Astrocyte (in vitro differentiated cells and primary cell): ENCODE measurements at regions not wholly inside any gene's neighbourhood (a gene's known extent, or its start where the extent isn't known, plus 50 kb on each side); places are given as distances from the start of the nearest gene placed in this dataset.

Experiments
- DNase-seq: peaks from one replicate; pipeline ENCODE4 v3.0.0-alpha.2; 2010; ENCODE audit warnings: low read depth
- FAIRE-seq: peaks from 2 replicates; lab custom pipeline; 2011; peaks lifted over from hg19 to GRCh38; lab: Jason Lieb, UNC
- H2AFZ ChIP-seq: 2 replicates; pipeline ENCODE4 v1.6.0; 2012; ENCODE audit warnings: low read depth, low read length, inconsistent platforms
- H3K27ac ChIP-seq: 2 replicates; pipeline ENCODE4 v1.5.1; 2011; ENCODE audit warnings: low read depth, low read length, inconsistent platforms
- H3K27me3 ChIP-seq: 2 replicates; pipeline ENCODE4 v1.6.0; 2011; ENCODE audit warnings: low read length, inconsistent platforms; ENCODE audit not compliant: insufficient read depth
- H3K36me3 ChIP-seq: 2 replicates; pipeline ENCODE4 v1.5.1; 2011; ENCODE audit warnings: low read length, inconsistent platforms; ENCODE audit not compliant: insufficient read depth
- H3K4me1 ChIP-seq: 2 replicates; pipeline ENCODE4 v1.5.1; 2011; ENCODE audit warnings: low read length, inconsistent platforms; ENCODE audit not compliant: insufficient read depth
- H3K4me2 ChIP-seq: 2 replicates; pipeline ENCODE4 v1.6.0; 2012; ENCODE audit warnings: low read length, inconsistent platforms
- H3K4me3 ChIP-seq: 2 replicates; pipeline ENCODE4 v1.5.1; 2011; ENCODE audit warnings: low read depth, mild to moderate bottlenecking, low read length, inconsistent platforms; ENCODE audit not compliant: insufficient read depth
- H3K79me2 ChIP-seq: 2 replicates; pipeline ENCODE4 v1.6.0; 2012; ENCODE audit warnings: mild to moderate bottlenecking, low read length, inconsistent platforms; ENCODE audit not compliant: insufficient read depth
- H3K9ac ChIP-seq: 2 replicates; pipeline ENCODE4 v1.6.0; 2012; ENCODE audit warnings: mild to moderate bottlenecking, low read length, inconsistent platforms
- H3K9me3 ChIP-seq: 2 replicates; pipeline ENCODE4 v1.5.1; 2012; ENCODE audit warnings: low read depth, mild to moderate bottlenecking, low read length, inconsistent platforms; ENCODE audit not compliant: insufficient read depth
- H4K20me1 ChIP-seq: 2 replicates; pipeline ENCODE4 v1.6.0; 2012; ENCODE audit warnings: low read length, inconsistent platforms; ENCODE audit not compliant: insufficient read depth
- H3K27ac Mint-ChIP-seq: one replicate; pipeline ENCODE4 v1.8.0; 2021; ENCODE audit warnings: mild to moderate bottlenecking, mixed read lengths; ENCODE audit not compliant: unreplicated experiment
- H3K27me3 Mint-ChIP-seq: one replicate; pipeline ENCODE4 v1.8.0; 2021; ENCODE audit warnings: low read depth, mixed read lengths; ENCODE audit not compliant: unreplicated experiment
- H3K36me3 Mint-ChIP-seq: one replicate; pipeline ENCODE4 v1.8.0; 2021; ENCODE audit warnings: low read depth, mixed read lengths; ENCODE audit not compliant: unreplicated experiment
- H3K4me1 Mint-ChIP-seq: one replicate; pipeline ENCODE4 v1.8.0; 2021; ENCODE audit warnings: low read depth, mixed read lengths; ENCODE audit not compliant: unreplicated experiment
- H3K4me3 Mint-ChIP-seq: one replicate; pipeline ENCODE4 v1.8.0; 2021; ENCODE audit warnings: mild to moderate bottlenecking, moderate library complexity, mixed read lengths; ENCODE audit not compliant: unreplicated experiment
- H3K9me3 Mint-ChIP-seq: one replicate; pipeline ENCODE4 v1.8.0; 2021; ENCODE audit warnings: mild to moderate bottlenecking, mixed read lengths; ENCODE audit not compliant: unreplicated experiment
- CTCF ChIP-seq: IDR thresholded peaks from 2 replicates; pipeline ENCODE4 v1.5.1; 2011; ENCODE audit warnings: low read depth, mild to moderate bottlenecking, inconsistent platforms, low read length, moderate library complexity; ENCODE audit not compliant: insufficient read depth
- EZH2 ChIP-seq: IDR thresholded peaks from 2 replicates; pipeline ENCODE4 v1.6.1; 2012; ENCODE audit warnings: mild to moderate bottlenecking, low read length, inconsistent platforms; ENCODE audit not compliant: insufficient read depth

GRCh38 chr10:105992928-105993327, 1171.6 kb downstream of the SORCS1 start:
- Mint-ChIP-seq H3K4me3 (no peak overlapping the region), H3K27me3 (no peaks in the 10 kb centered on the region), H3K9me3 (peaks cover 1% of the 10 kb centered on the region), H3K4me1 (no peaks in the 10 kb centered on the region), H3K36me3 (no peaks in the 10 kb centered on the region), H3K27ac (no peak overlapping the region)
- H3K9me3 ChIP-seq, result no peaks in the 10 kb centered on the region
- DNase-seq, result no peak
- no peak for FAIRE-seq
- H2AFZ ChIP-seq, result no peak overlapping the region
- no peak overlapping the region for H3K9ac ChIP-seq
- no peak overlapping the region for H3K27ac ChIP-seq
- no peaks in the 10 kb centered on the region for H3K79me2 ChIP-seq
- no peak overlapping the region for H3K4me3 ChIP-seq
- no peak overlapping the region for H3K4me2 ChIP-seq
- H3K36me3 ChIP-seq, result no peaks in the 10 kb centered on the region
- no peaks in the 10 kb centered on the region for H3K27me3 ChIP-seq
- TF ChIP-seq CTCF (no peak), EZH2 (no peak)
- no peaks in the 10 kb centered on the region for H3K4me1 ChIP-seq
- H4K20me1 ChIP-seq, result no peaks in the 10 kb centered on the region

- H3K36me3 ChIP-seq, result no peaks in the 10 kb centered on the region
- no peak for TF ChIP-seq CTCF
- TF ChIP-seq EZH2, result no peak
- Mint-ChIP-seq H3K4me3 (no peak overlapping the region), H3K9me3 (peaks cover 2% of the 10 kb centered on the region), H3K27me3 (no peaks in the 10 kb centered on the region), H3K4me1 (no peaks in the 10 kb centered on the region), H3K36me3 (no peaks in the 10 kb centered on the region), H3K27ac (no peak overlapping the region)
- H3K4me2 ChIP-seq, result no peak overlapping the region
- no peaks in the 10 kb centered on the region for H3K27me3 ChIP-seq
- no peak overlapping the region for H2AFZ ChIP-seq
- H3K4me3 ChIP-seq, result no peak overlapping the region
- H3K27ac ChIP-seq, result no peak overlapping the region
- DNase-seq (no peak), FAIRE-seq (no peak)
- H3K9me3 ChIP-seq, result no peaks in the 10 kb centered on the region
- no peaks in the 10 kb centered on the region for H3K79me2 ChIP-seq
- H3K9ac ChIP-seq, result no peak overlapping the region
- H4K20me1 ChIP-seq, result no peaks in the 10 kb centered on the region
- no peaks in the 10 kb centered on the region for H3K4me1 ChIP-seq
Observed at GRCh38 chr10:105990529-105990928, 1174.0 kb downstream of the SORCS1 start.

- H3K4me1 ChIP-seq, result no peaks in the 10 kb centered on the region
- H3K4me3 Mint-ChIP-seq, result no peak overlapping the region
- H3K4me1 Mint-ChIP-seq, result no peaks in the 10 kb centered on the region
- H3K27ac Mint-ChIP-seq, result no peak overlapping the region
- H3K27me3 ChIP-seq, result no peaks in the 10 kb centered on the region
- no peaks in the 10 kb centered on the region for H3K79me2 ChIP-seq
- FAIRE-seq, result no peak
- H3K36me3 ChIP-seq, result no peaks in the 10 kb centered on the region
- H3K27ac ChIP-seq, result no peak overlapping the region
- H3K9me3 ChIP-seq, result no peaks in the 10 kb centered on the region
- no peak overlapping the region for H3K4me3 ChIP-seq
- H3K9ac ChIP-seq, result no peak overlapping the region
- H4K20me1 ChIP-seq, result no peaks in the 10 kb centered on the region
- no peaks in the 10 kb centered on the region for H3K36me3 Mint-ChIP-seq
- peaks cover 2% of the 10 kb centered on the region for H3K9me3 Mint-ChIP-seq
- H2AFZ ChIP-seq, result no peak overlapping the region
- no peak for TF ChIP-seq CTCF
- TF ChIP-seq EZH2, result no peak
- DNase-seq, result no peak
- no peak overlapping the region for H3K4me2 ChIP-seq
- no peaks in the 10 kb centered on the region for H3K27me3 Mint-ChIP-seq
Observed at GRCh38 chr10:105989995-105990394, 1174.5 kb downstream of the SORCS1 start.
